Activated CD4-positive, alpha-beta T cell treated with anti-CD3 and anti-CD28 coated beads for 24 hours (primary cell): ENCODE measurements at regions not wholly inside any gene's neighbourhood (a gene's known extent, or its start where the extent isn't known, plus 50 kb on each side); places are given as distances from the start of the nearest gene placed in this dataset.
A peak's percentile ranks its signal among the peaks of the same experiment; 100 is the strongest.

Source experiments
- DNase-seq, 2 donors: peaks; one replicate each; pipeline ENCODE4 v3.0.0-alpha.2; 2020; ENCODE audit warnings: low read depth in 2 of 2

DNA sequence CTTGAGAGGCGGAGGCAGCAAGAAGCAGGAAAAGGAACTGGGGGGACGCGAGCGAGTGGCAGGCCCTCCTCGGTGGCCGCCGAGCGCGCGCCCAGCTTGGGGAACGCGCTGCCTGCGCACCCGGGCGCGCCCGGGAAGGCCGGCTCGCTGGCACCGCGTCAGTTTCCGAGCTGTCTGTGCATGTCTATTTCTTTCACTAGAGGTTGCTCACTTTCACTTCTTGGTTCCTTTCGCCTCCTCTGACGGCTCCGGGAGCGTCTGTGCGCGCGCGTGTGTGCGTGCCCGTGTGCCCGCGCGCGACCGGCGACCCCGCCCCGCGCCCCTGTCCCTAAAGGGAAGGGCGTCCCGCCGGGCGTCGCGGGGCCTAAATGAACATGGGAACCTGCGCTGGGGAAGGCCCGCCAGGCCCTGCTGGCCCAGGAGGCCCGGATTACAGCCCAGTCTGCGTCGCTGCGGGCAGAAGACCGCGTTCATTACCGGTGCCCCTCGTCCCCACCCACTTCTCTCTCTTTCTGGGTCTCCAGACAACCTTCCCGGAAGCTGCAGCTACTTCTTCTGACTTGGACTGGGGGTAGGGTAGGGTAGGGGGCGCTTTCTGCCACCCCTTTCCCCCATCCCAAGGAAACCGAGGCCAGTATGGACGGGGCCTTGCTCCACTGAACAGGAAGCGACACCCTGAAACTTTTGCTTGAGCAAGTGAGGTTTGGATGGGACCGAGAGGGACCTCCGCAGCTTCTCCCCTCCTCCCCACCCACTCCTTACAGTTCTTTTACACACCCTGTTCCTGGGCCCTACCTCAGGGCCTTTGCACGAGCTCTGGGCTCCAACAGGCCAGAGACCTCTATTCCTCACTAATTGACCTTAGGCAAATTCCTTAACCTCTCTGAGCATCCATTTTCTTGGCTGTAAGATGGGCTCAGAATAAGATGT lies 205.8 kb upstream of the IER5L start:
- DNase-seq = peak; percentile 46 to 48

DNA sequence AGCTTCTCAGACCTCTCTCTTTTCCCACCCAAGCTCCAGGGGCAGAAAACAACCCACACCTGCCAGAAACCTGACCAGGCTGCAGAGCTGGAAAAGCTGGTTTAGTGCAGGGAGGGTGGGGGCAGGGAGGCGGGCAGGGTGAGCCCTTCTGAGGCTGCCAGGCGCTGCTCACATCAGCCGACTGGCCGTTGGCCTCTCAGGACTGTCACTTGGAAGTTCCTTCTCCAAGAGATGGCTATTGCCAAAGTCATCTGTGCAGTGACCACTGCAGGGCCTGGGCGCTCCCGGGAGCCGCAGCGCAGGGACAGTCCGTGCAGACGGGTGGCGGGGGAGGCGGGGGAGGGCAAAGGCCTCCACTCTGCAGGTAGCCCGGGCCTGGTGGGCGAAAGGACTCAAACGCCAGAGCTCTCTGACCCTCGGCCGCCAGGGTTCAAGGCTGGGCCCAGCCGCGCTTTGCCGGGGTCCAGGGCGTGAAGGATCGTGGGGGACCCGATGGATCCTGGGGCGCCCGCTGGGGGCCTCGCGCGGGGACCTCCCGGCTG lies 205.0 kb upstream of the IER5L start:
- no peak for DNase-seq

DNA sequence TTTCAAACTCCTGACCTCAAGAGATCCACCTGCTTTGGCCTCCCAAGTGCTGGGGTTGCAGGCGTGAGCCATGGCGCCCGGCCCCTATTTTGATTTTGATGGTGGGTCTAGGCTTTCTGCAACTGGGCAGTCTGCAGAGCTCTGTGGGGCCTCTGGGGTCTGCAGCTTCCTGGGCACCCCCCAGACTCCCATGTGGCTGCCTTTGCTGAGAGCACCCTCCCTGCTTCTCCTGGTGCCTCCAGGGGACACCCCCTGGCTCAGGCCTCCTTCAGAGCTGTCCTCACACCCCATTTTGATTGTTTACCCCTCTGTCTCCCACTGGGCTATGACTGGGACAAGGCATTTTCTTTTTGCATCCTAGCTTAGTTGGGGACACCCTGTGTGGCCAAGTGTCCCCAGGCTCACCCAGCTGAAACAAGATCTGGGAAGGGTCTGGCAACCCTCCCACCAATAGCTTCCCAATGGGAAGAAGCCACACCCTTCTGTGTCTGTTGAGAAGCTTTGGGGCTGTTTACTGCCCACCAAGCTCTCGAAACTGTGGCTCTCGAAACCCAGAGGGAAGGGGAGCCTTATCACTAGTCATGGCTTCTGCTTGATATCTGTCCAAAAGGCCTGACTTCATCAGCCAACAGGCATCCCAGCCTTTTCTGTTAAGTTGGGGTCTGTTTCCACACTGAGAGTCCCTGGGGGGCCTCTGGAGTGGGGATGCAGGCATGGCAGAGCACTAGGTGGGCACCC lies 204.4 kb upstream of the IER5L start:
- no peak for DNase-seq

DNA sequence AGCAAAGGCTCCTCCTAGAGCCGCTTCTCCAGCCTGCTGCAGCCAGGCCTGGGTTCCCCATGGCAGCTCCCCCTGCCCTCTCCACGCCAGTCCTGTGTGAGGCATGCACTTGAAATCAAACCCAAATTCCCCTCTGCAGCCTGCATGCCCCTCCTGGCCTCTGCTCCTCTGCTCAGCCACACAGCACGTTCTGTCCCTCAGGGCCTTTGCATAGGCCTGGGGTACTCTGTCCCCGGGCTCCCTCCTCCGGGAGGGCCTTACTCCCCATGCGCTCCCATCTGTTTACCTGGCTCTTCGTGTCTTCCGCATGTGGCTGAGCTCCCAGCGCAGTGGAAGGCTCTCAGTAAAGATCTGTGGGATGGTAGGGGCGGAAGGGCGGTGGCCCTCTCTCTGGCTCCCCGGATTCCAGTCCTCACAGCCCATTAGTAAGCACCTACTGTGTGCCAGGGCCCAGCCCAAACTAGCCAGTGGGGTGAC lies 203.5 kb upstream of the IER5L start:
- no peak for DNase-seq

DNA sequence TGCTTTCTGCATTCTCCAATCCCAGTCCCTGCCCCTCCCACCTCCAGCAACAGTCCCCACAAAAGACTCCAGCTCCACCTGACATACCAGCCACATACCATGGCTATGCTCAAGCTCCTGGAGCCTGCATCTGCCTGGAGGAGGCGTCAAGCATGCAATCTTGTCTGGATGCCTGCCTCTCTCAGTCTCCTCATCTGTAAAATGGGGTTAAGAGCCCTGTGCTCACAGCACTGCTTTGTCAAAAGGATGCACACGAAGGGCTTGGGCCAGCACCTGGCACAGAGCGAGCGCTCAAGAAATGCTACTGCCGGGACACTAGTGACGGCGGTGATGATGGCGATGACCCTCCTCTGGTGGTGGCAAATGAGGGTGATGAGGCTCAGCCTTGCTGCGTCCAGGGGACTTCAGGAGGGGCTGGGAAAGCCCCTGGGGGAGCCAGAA lies 202.9 kb upstream of the IER5L start:
- DNase-seq = no peak

DNA sequence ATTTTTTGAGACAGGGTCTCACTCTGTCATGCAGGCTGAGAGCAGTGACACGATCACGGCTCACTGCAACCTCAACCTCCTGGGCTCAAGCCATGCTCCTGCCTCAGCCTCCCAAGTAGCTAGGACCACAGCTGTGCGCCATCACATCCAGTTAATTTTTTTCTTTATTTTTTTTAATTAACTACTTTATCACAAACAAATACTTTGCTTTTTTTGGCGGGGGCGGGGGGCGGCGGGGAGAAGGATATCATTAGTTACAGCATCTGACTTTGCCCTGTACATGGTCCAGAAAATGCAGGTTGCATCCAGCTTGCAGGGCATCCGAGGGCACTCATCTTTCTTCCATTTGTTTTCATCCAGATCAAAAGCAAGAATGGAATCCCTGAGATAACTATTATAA lies 201.8 kb upstream of the IER5L start:
- no peak for DNase-seq

DNA sequence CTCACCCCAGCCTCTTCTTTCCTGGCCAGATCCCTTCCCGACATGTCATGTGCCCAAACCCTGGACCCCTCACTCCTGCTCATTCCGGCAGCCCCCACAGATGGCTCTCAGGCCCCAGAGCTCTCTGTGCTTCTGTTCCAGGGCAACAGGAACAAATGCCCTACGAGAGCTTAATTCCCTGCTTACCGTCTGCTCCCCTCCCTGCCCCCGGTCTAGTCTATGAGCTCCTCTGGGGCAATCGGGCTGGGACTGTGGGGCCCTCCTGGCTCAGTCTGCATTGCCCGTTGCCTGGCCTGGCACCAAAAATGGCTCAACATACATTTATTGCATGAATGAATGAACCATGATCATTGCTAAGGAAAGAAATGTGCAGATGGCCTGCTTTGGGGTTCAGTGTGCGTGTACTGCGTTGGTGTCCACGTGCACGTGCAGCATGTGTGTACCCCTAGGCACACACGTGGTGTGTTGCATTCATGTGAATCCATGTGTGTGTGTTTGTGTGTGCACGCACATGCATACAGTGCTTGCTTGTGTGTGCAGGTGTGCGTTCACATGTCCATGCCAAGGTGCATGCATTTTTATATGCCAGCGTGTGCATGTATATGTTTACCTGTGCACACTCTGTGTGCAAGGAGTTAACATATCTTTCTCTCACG lies 201.2 kb upstream of the IER5L start:
- DNase-seq = no peak

DNA sequence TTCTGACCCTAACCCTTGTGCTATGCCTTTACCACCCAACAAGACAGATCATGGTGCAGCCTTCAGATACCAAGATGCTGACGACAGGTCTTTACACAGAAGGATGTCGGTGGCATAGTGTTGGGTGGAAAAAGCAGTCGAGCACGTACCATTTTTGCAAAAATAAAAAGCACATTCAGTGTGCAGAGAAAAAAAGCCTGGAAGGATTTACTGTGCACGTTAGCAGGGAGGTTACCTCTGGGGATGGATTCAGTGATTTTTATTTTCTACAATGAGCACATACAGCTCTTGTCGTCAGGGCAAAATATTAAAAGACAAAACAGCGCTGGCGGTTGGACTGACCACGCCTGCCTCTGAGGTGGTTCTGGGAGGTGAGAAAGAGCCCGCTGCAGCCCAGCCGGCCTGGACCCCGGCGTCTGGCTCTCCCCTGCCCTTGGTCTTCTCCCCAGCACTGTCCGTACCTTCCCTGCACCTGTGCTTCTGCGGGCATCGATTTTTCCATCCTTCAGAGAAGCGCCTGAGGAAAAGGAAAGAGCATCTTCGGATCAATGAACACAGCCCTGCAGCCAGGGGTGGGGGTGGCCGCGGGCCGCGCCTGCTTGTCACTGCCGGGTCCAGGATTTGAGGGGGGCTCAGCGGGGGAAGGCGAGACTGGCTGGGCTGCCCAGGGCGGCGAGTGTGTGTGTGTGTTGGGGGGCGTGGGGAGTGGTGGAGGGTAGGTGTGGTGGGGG lies 200.0 kb upstream of the IER5L start:
- no peak for DNase-seq

DNA sequence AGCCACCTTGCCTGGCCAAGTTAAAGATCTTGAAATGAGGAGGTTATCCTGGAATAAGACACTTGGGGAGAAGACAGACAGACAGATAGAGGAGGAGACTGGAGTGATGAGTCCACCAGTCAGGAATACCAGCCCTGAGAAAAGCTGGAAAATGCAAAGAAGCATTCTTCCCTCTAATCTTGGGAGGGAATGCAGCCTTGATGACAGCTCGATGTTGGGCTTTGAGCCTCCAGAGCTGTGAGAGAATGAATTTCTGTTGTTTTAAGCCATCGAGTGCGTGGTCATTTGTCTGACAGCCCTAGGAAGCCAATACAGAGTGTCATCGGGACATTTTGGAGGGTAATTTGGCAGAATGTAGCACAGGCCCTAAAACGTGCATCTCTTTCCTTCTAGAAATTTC lies 199.1 kb upstream of the IER5L start:
- no peak for DNase-seq

DNA sequence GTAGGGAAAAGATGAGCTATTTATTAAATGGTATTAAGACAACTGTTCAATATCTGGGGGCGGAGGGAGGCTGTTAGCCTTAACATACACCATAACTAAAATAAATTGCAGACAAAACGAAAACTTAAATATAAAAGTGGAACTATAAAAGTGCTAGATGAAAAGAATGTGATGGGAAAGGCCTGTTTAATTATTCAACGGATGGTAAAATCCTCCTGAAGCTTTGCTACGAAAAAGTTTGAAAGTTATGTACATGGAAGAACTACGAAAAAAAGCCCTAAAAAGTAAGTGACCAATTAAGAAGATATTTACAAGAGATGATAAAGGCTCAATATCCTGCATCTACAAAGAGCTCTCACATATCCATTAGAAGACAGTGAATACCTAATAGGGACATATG lies 197.8 kb upstream of the IER5L start:
- no peak for DNase-seq

DNA sequence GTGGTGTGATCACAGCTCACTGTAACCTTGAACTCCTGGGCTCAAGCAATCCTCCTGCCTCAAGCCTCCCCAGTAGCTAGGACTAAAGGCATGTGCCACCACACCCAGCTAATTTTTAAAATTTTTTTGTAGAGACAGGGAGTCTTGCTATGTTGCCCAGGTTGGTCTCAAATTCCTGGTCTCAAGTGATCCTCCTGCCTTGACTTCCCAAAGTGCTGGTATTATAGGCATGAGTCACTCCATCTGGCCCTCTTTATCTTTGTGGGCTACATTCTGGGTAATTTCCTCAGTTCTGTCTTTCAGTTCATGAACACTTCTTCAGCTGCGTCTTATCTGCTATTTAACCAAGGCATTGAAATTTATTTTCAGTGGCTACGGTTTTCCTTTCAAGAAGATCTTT lies 196.6 kb upstream of the IER5L start:
- no peak for DNase-seq

DNA sequence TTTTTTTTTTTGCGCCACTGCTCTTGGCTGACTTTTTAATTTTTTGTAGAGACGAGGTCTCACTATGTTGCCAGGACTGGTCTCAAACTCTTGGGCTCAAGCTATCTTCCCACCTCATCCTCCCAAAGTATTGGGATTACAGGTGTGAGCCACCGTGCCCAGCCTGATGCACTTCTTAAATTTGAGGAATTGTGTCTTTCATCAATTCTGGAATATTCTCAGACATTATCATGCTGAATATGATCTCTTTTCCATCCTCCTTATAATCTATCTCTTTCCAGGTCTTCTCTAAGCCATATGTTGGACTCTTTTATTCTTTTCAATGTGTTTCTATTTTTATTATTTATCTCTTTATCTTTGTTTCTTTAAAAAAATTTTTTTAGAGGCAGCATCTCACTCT lies 196.2 kb upstream of the IER5L start:
- no peak for DNase-seq

DNA sequence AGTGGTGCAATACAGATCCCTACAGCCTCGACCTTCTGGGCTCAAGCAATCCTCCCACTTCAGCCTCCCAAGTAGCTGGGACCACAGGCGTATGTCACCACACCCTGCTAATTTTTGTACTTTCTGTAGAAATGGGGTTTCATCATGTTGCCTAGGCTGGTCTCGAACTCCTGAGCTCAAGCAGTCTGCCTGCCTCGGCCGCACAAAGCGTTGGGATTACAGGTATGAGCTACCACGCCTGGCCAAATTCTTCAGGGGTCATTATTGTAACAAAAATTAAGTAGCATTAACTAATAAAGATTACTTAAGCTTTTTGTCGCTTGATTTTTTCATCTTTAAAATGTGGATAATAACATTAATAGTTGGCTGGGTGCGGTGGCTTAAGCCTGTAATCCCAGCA lies 195.3 kb upstream of the IER5L start:
- no peak for DNase-seq

DNA sequence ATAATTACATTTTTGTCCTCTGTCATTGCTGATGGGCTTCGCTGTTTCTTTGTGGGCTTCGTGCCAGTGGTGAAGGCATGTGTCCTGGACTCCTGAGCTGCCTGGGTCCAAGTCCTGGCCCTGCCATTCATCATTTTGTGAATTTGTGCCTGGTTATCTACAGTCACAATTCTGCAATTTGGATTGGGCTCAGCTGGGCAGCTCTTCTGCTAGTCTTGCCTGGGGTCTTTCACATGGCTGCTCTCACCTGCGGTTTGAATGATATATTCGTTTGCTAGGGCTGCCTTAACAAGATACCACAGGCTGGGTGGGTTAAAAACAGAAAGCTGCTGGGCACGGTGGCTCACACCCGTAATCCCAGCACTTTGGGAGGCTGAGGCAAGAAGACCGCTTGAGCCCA lies 192.7 kb upstream of the IER5L start:
- no peak for DNase-seq

DNA sequence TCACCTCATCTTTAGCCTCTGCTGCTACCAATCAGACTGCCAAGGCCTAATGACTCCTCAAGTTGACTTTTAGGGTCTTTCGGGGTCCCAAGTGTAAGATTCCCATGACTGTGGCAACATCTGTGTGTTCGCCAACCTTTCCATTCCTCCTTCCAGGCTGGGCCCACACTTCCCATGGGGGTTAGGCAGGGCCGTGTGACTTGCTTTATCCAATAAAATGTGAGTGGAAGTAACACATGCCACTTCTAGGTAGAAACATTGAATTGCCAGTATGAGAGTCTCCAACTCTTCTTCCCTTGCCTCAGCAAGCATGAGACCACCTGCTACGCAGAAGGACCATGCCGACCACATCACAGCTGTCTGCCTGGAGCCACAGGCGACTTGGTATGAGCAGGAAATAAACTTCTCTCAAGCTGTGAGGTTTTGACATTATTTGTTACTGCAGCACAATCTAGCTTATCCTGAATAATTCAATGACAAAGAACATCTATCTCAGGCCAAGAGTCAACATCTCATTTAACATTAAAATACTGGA lies 190.4 kb upstream of the IER5L start:
- no peak for DNase-seq

DNA sequence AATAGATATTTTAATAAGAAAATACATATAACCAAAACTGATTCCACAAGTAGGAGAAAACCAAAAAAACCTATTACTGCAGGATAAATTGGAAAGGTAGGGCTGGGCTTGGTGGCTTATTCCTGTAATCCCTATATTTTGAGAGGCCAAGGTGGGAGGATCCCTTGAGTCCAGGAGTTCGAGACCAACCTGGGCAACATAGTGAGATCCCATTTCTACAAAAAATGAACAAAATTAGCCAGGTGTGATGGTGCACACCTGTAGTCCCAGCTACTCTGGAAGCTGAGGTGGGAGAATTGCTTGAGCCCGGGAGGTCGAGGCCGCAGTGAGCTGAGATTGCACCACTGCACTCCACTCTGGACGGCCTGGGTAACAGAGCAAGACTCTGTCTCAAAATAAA lies 189.2 kb upstream of the IER5L start:
- no peak for DNase-seq

DNA sequence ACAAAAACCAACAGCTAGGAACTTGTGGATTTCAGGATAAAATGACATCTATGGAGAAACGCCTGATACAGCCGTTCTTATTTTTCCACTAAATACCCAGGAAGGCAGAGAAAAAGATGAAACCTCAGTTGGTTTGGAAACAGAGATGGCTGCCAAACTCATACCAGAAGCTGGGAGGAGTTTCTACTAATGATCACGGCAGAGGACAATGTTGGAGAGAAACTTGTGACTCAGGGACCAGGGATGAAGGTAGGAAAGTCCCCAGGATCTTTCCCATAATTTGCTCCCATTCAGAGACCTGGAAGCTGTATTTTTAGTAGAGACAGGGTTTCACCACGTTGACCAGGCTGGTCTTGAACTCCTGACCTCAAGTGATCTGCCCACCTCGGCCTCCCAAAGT lies 187.1 kb upstream of the IER5L start:
- DNase-seq = no peak

DNA sequence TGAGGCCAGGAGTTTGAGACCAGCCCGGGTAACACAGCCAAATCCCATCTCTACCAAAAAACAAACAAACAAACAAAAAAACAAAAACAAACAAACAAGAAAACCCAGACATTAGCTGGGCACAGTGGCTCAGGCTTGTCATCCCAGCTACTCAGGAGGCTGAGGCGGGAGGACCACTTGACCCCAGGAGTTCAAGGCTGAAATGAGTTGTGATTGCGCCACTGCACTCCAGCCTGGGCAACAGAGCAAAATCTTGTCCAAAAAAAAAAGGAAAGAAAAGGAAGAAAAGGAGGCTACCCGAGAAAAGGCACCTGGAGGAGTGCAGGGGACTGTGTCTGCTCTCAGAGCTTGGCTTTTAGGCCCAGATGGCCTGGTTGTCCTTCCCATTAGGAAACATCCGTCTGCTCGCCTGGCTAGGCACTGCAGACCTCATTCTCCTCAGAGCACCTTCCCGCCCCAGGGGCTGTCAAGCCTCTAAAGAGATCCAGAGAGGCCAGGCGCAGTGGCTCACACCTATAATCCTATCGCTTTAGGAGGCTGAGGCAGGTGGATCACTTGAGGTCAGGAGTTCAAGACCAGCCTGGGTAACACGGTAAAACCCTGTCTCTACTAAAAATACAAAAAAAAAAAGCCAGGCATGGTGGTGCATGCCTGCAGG lies 185.3 kb upstream of the IER5L start:
- no peak for DNase-seq

DNA sequence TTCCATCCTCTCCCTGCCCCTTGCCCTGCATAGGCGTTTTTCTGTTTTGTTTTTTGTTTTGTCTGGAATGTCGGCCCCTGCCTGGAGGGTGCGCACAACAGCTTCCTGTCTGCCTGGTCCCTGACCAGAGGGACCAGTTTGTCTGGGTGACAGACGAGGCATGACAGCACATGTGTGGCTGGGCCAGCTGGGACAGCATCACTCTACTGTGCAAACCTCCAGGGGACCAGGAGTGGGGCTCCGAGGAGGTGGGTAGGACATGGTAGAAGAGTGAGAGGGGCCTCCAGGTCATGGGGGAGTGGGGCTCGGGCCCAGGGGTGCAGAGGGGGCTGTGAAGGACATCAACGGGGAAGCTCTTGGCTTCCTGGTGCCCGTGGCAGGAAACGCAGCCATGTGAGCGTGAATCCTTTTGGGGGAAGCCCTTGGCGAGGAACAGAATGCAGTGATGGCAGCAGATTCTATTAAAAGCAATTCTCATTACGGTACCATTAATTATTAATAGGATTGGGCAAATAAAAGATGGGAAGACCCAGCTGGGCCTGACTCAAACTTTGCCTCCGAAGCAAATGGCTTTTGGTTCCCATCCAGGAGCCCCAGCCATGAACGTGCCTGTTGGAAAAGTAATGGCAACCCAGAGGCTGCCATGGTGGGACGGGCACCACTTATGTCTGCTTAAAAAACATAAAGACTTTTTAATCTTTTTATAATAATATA lies 184.4 kb upstream of the IER5L start:
- no peak for DNase-seq

DNA sequence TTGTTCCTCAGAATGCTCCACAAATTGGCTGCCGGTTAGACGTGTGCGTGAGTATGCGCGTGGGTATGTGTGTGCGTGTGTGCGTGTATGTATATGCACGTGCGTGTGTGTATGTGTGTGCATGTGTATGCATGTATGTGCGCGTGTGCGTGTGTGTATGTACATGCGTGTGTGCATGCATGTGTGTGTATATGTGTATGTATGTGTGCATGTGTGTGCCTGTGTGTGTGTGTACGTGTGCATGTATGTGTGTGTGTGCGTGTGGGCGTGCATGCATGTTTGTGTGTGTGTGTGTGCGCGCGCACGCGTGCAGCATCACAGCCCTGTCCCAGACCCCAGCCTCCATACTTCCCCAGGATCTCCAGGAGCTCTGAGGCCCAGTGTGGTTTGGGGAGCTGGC lies 183.1 kb upstream of the IER5L start:
- DNase-seq = no peak
